Natural killer cell (primary cell): ENCODE measurements at regions not wholly inside any gene's neighbourhood (a gene's known extent, or its start where the extent isn't known, plus 50 kb on each side); places are given as distances from the start of the nearest gene placed in this dataset.

Source experiments
- ATAC-seq, 3 donors: fragments of 150-1000 bp in 2 of 3; fragments of 200-7000 bp in 1 of 3; cut with Tn5 transposase; 1 replicate in 1 of 3; 2 replicates in 2 of 3; pipeline ENCODE4 v1.10.0; 2021; ENCODE audit warnings: mild to moderate bottlenecking in 2 of 3, moderate library complexity in 2 of 3
- DNase-seq, 2 donors: peaks; one replicate each; pipeline versions ENCODE4 v3.0.0 to v3.0.0-alpha.2; 2013 to 2021; ENCODE audit warnings: mixed read lengths in 1 of 2
- H3K27ac ChIP-seq: one replicate; pipeline ENCODE4 v1.5.1; 2013; ENCODE audit warnings: mild to moderate bottlenecking, low read length
- H3K27me3 ChIP-seq: one replicate; pipeline ENCODE4 v1.6.1; 2013; ENCODE audit warnings: low read length; ENCODE audit not compliant: control insufficient read depth, insufficient read depth
- H3K36me3 ChIP-seq: one replicate; pipeline ENCODE4 v1.6.1; 2013; ENCODE audit warnings: low read length; ENCODE audit not compliant: control insufficient read depth, insufficient read depth
- H3K4me1 ChIP-seq: one replicate; pipeline ENCODE4 v1.6.1; 2013; ENCODE audit warnings: low read length; ENCODE audit not compliant: control insufficient read depth, insufficient read depth
- H3K4me3 ChIP-seq: one replicate; pipeline ENCODE4 v1.5.1; 2013; ENCODE audit warnings: low read length
- H3K9me3 ChIP-seq: one replicate; pipeline ENCODE4 v1.6.1; 2013; ENCODE audit warnings: low read length; ENCODE audit not compliant: control insufficient read depth, insufficient read depth
- H3K27ac Mint-ChIP-seq, 2 donors: one replicate each; pipeline ENCODE4 v1.8.0; 2022; ENCODE audit warnings: mild to moderate bottlenecking in 2 of 2, mixed read lengths in 2 of 2, moderate library complexity in 1 of 2
- H3K27me3 Mint-ChIP-seq, 2 donors: one replicate each; pipeline ENCODE4 v1.8.0; 2022; ENCODE audit warnings: low read depth in 2 of 2, mixed read lengths in 2 of 2
- H3K36me3 Mint-ChIP-seq: one replicate; pipeline ENCODE4 v1.8.0; 2022; ENCODE audit warnings: mixed read lengths
- H3K4me1 Mint-ChIP-seq, 2 donors: one replicate each; pipeline ENCODE4 v1.8.0; 2022; ENCODE audit warnings: mixed read lengths in 2 of 2
- H3K4me3 Mint-ChIP-seq: one replicate; pipeline ENCODE4 v1.8.0; 2022; ENCODE audit warnings: mild to moderate bottlenecking, moderate library complexity, mixed read lengths
- H3K9me3 Mint-ChIP-seq, 2 donors: one replicate each; pipeline ENCODE4 v1.8.0; 2022; ENCODE audit warnings: mixed read lengths in 2 of 2
- CTCF ChIP-seq: fragments of 200-600 bp; IDR thresholded peaks from one replicate; pipeline ENCODE4 v1.8.0; 2022; ENCODE audit warnings: antibody characterized with exemption
- WGBS: methylation state at CpG from one replicate; pipeline ENCODE4 v1.1.7; 2013; ENCODE audit warnings: missing lambda C conversion rate; ENCODE audit not compliant: insufficient coverage; 5-methylcytosine and 5-hydroxymethylcytosine counted together
- intact Hi-C: fragments of 100-400 bp; cut with micrococcal nuclease; formaldehyde crosslinking; loops from one replicate; pipeline ENCODE4 v1.14.2; 2022

- intact Hi-C loops, result no loop called here
- no peak overlapping the region for H3K4me3 ChIP-seq
- no peaks in the 10 kb centered on the region for H3K36me3 ChIP-seq
- TF ChIP-seq CTCF, result no peak
- H3K27me3 ChIP-seq, result peaks cover 3% of the 10 kb centered on the region
- Mint-ChIP-seq H3K9me3 (no peaks in the 10 kb centered on the region), H3K27ac (no peak overlapping the region), H3K4me3 (no peak overlapping the region), H3K27me3 (peaks cover 15 to 29% of the 10 kb centered on the region in 2 donors), H3K4me1 (no peaks in the 10 kb centered on the region), H3K36me3 (no peaks in the 10 kb centered on the region)
- no peak for ATAC-seq
- no peak overlapping the region for H3K27ac ChIP-seq
- WGBS, result 85% methylated on average over 4 of the region's 5 CpGs
- DNase-seq, result no peak
- H3K4me1 ChIP-seq, result no peaks in the 10 kb centered on the region
- no peaks in the 10 kb centered on the region for H3K9me3 ChIP-seq
These were observed 117.0 kb upstream of the SMIM21 start for GRCh38 chr18:75544496-75544895.

- Histone ChIP-seq H3K27ac (no peak overlapping the region), H3K4me1 (no peaks in the 10 kb centered on the region), H3K27me3 (peaks cover 5% of the 10 kb centered on the region), H3K36me3 (no peaks in the 10 kb centered on the region), H3K9me3 (no peaks in the 10 kb centered on the region), H3K4me3 (no peak overlapping the region)
- WGBS, result 85% methylated on average over 10 of the region's 10 CpGs
- intact Hi-C loops, result no loop called here
- Mint-ChIP-seq H3K4me3 (no peak overlapping the region), H3K36me3 (no peaks in the 10 kb centered on the region), H3K9me3 (no peaks in the 10 kb centered on the region), H3K4me1 (no peaks in the 10 kb centered on the region), H3K27ac (no peak overlapping the region), H3K27me3 (peaks cover 13 to 29% of the 10 kb centered on the region in 2 donors)
- no peak for ATAC-seq
- no peak for TF ChIP-seq CTCF
- no peak for DNase-seq
These were observed 116.6 kb upstream of the SMIM21 start for GRCh38 chr18:75544051-75544481.

- intact Hi-C loops, result no loop called here
- H3K27ac ChIP-seq, result no peak overlapping the region
- no peaks in the 10 kb centered on the region for H3K36me3 Mint-ChIP-seq
- DNase-seq, result no peak
- peaks cover 5% of the 10 kb centered on the region for H3K27me3 ChIP-seq
- no peaks in the 10 kb centered on the region for H3K36me3 ChIP-seq
- H3K27me3 Mint-ChIP-seq, result peaks cover 16 to 44% of the 10 kb centered on the region in 2 donors
- 95% methylated on average over 2 of the region's 2 CpGs for WGBS
- H3K4me3 Mint-ChIP-seq, result no peak overlapping the region
- H3K27ac Mint-ChIP-seq, result no peak overlapping the region
- H3K9me3 ChIP-seq, result no peaks in the 10 kb centered on the region
- H3K4me1 ChIP-seq, result no peaks in the 10 kb centered on the region
- no peak for TF ChIP-seq CTCF
- ATAC-seq, result no peak
- H3K9me3 Mint-ChIP-seq, result no peaks in the 10 kb centered on the region
- H3K4me3 ChIP-seq, result no peak overlapping the region
- no peaks in the 10 kb centered on the region for H3K4me1 Mint-ChIP-seq
These were observed 111.2 kb upstream of the SMIM21 start for GRCh38 chr18:75538727-75539126.

DNA sequence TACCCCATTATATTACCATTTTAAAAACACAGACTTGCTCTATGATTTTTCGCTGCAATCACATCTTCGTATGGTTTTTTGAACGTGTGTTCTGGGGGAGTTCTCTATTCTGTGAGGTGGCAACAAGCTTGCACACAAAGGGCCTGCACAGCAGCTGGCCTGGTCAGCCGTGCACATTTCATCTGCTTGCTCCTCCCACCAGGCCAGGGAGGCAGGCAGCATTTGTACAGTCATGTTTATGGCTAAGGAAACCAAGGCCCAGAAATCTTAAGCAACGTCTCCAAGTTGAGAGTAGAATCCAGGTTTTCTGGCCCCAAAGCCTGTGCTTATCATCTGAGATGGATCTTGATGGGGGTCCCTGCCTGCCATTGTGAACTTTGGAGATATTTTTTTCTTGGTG is 106.4 kb upstream of the SMIM21 start:
- H3K4me3 Mint-ChIP-seq, result no peak overlapping the region
- intact Hi-C loops, result no loop called here
- no peak for DNase-seq

More for the DNA sequence above, 106.4 kb upstream of the SMIM21 start:
- TF ChIP-seq CTCF, result no peak
- H3K27ac Mint-ChIP-seq, result no peak overlapping the region
- no peaks in the 10 kb centered on the region for H3K4me1 Mint-ChIP-seq
- peaks cover 3 to 17% of the 10 kb centered on the region in 2 donors for H3K27me3 Mint-ChIP-seq
- Histone ChIP-seq H3K4me3 (no peak overlapping the region), H3K27ac (no peak overlapping the region), H3K36me3 (no peaks in the 10 kb centered on the region), H3K27me3 (no peaks in the 10 kb centered on the region), H3K9me3 (no peaks in the 10 kb centered on the region), H3K4me1 (no peaks in the 10 kb centered on the region)
- no peaks in the 10 kb centered on the region for H3K36me3 Mint-ChIP-seq
- H3K9me3 Mint-ChIP-seq, result no peaks in the 10 kb centered on the region
- WGBS, result 64% methylated on average over 2 of the region's 5 CpGs
- ATAC-seq, result no peak
